CD4-positive, alpha-beta T cell treated with Interleukin-21 for 1 hour (primary cell): ENCODE measurements at regions not wholly inside any gene's neighbourhood (a gene's known extent, or its start where the extent isn't known, plus 50 kb on each side); places are given as distances from the start of the nearest gene placed in this dataset.
"Not testable (repeated sequence)": the region's sequence is repeated elsewhere in the genome, so short reads cannot be mapped to it uniquely, and the experiment has no call there.

Experiments used
- DNase-seq: peaks from one replicate; pipeline ENCODE4 v3.0.0-alpha.2; 2020

- DNase-seq: no peak
Measured at GRCh38 chr2:199556527-199557285, 99.0 kb upstream of the SATB2 start.

DNA sequence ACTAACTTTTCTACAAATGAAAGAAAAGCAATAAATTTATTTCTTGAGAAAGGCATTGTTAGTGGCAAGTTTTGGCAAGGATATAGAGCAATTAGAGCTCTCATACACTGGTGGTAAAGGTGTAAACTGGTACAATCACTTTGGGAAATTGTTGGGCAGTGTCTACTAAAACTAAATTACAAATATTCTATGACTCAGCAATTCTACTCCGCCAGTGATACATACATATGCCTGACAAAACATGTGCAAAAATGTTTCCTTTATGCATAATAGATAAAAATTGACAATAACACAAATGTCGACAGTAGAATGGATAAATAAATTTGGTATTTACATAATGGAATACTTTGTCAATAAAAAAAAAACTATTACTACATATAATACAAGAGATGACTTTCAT is 96.3 kb upstream of the SATB2 start:
- no peak for DNase-seq

DNA sequence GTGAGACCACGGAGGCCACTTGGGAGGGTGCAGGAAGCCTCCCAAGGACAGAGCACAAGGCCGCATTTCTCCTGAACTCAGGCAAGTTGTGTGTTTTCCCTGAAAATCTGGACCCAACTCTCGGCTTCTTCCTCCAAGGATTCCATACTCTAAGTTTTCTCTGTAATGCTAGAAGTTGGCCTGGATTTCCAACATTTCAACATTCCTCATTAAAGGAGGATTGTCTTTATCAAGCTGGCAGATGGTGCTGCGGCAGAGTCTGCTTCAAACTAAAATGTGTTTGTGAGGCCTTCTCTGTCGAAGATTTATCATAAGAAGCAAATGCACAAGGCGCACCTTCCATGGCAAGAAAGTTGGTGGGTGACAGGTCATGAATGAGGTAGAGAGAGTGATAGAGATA is 94.4 kb upstream of the SATB2 start:
- no peak for DNase-seq

GRCh38 chr2:199543606-199544172 is 86.0 kb upstream of the SATB2 start:
- DNase-seq: no peak

- DNase-seq: no peak
Measured at GRCh38 chr2:199535445-199536177, 77.9 kb upstream of the SATB2 start.

- not testable (repeated sequence) for DNase-seq
Measured at GRCh38 chr2:199533873-199534272, 76.1 kb upstream of the SATB2 start.

DNA sequence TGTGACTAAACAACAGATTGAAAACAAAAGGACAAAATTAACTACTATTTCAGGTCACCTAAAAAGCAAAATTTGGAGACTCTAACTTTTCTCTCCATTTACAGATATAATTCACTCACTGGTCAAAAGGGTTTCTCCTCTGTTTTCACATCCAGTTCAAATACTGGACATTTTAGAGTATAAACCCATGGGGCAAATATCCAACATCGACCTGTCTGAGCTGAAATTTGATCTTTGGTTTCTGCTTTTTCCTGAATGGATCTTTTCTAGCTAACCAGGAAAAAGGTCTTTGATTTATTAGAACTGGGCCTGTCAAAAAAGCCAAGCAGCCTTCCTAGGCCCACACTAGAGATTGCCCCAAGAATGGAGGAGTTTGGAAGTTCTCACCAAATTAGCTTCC is 69.3 kb upstream of the SATB2 start:
- DNase-seq: no peak

DNA sequence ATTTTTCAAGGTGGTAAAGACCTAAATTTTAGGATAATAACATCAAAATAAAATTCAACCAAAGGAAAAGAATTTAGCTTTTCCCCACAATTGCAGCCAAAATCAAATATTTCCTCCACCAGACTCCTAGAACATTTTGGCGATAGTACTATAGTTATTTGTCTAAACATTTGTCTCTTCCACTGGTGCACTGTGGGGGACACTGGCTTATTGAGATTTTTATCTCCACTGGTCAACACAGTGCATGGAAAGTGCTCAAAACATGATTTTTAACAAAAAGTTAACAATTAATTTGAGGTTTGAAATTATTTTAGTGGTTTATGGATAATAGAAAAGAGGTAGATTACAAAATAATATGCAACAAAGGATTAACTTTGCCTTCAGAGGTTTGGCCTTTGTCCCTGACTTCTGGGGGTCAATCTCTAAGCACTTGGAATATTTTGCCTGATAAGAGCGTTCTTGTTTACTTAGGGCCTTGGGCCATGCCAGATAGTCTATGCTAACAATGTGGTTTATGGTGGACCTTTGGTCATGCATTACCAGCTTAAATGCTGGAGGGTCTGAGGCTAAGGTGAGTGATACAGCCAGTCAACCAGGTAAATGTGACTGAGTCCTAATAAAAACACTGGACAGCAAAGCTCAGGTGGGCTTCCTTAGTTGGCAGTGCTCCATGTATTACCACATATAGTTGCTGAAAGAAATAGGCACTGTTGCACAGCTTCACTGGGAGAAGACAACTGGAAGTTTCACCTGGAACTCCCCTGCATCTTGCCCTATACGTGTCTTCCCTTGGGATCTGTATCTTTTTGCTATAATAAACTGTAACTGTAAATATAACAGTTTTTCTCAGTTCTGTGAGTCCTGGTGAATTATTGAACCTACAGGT is 67.2 kb upstream of the SATB2 start:
- DNase-seq: no peak

- no peak for DNase-seq
Measured at GRCh38 chr2:199509403-199509802, 51.7 kb upstream of the SATB2 start.
